Stomach (tissue), 8 donors: ENCODE measurements at regions not wholly inside any gene's neighbourhood (a gene's known extent, or its start where the extent isn't known, plus 50 kb on each side); places are given as distances from the start of the nearest gene placed in this dataset.
A peak's percentile ranks its signal among the peaks of the same experiment; 100 is the strongest.
"Not testable (repeated sequence)": the region's sequence is repeated elsewhere in the genome, so short reads cannot be mapped to it uniquely, and the experiment has no call there.

Source experiments
- DNase-seq, 2 donors: peaks; one replicate each; pipeline versions ENCODE4 v3.0.0 to v3.0.0-alpha.2; 2013 to 2019
- H3K27ac ChIP-seq, 5 donors: fragments of 200-600 bp in 4 of 5; sonication (generic) in 4 of 5; one replicate each; pipeline ENCODE4 v1.5.1; 2013 to 2019; ENCODE audit warnings: mild to moderate bottlenecking in 1 of 5, moderate library complexity in 1 of 5
- H3K27me3 ChIP-seq, 3 donors: fragments of 200-600 bp; sonication (generic); one replicate each; pipeline ENCODE4 v1.5.1; 2017 to 2019; ENCODE audit warnings: mixed run types in 1 of 3
- H3K36me3 ChIP-seq, 4 donors: fragments of 200-600 bp; sonication (generic); 1 replicate in 3 of 4; 2 replicates in 1 of 4; pipeline ENCODE4 v1.5.1; 2016 to 2019
- H3K4me1 ChIP-seq, 4 donors: fragments of 200-600 bp; sonication (generic); one replicate each; pipeline ENCODE4 v1.5.1; 2016 to 2019
- H3K4me3 ChIP-seq, 4 donors: fragments of 200-600 bp; sonication (generic) in 3 of 4; one replicate each; pipeline ENCODE4 v1.5.1; 2016 to 2019; ENCODE audit warnings: mild to moderate bottlenecking in 1 of 4
- H3K9me3 ChIP-seq, 4 donors: fragments of 200-600 bp; sonication (generic); one replicate each; pipeline ENCODE4 v1.5.1; 2016 to 2019
- CTCF ChIP-seq, 7 experiments: fragments of 450-650 bp in 4 of 7; fragments of 200-600 bp in 3 of 7; sonication (generic) in 3 of 7; IDR thresholded peaks; one replicate each; pipeline ENCODE4 v1.5.1; 2016 to 2019; ENCODE audit warnings: antibody characterized with exemption in 7 of 7, control low read depth in 2 of 7, mild to moderate bottlenecking in 1 of 7
- EP300 ChIP-seq: sonication (generic); formaldehyde crosslinking; IDR thresholded peaks from one replicate; pipeline ENCODE4 v1.6.1; 2017; ENCODE audit warnings: antibody characterized with exemption
- POLR2A ChIP-seq, 4 donors: fragments of 450-650 bp; IDR thresholded peaks; one replicate each; pipeline ENCODE4 v1.6.1; 2016; ENCODE audit warnings: antibody characterized with exemption in 4 of 4, control low read depth in 2 of 4, mild to moderate bottlenecking in 1 of 4, moderate library complexity in 1 of 4
- POLR2AphosphoS5 ChIP-seq, 3 donors: sonication (generic); formaldehyde crosslinking; IDR thresholded peaks; one replicate each; pipeline ENCODE4 v1.6.1; 2016; ENCODE audit warnings: antibody characterized with exemption in 3 of 3
- WGBS, 5 donors: extraction: QIAGEN DNeasy Blood & Tissue Kit in 3 of 5; methylation state at CpG; one replicate each; pipeline versions ENCODE4 v1.1.5 to v1.1.7; 2013 to 2018; 5-methylcytosine and 5-hydroxymethylcytosine counted together
- intact Hi-C: fragments of 100-400 bp; cut with DNase I; formaldehyde crosslinking; loops from one replicate; pipeline ENCODE4 v1.15.1; 2023; ENCODE audit warnings: low total_unique reads
- donor health status: healthy with polysubstance abuse.
- donor health status: Bipolar disorder and iron deficiency.
- donor health status: healthy.

DNA sequence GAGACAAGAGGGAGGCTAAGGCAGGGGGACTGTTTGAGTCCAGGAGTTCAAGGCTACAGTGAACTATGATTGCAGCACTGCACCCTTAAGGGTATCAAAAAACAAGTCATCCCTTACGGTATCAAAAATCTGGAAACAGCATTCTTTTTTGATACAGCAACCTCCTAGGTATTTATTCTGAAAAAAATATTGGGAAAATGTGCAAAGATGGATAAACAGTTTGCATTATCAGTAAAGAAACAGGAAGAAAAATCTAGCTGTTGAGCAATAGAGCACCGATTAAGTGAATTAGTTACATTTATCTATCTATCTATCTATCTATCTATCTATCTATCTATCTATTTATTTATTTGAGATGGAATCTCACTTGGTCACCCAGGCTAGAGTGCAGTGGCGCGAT is 56.7 kb upstream of the SCAF4 start:
- WGBS, 5 donors: 86 to 96% (median 91%) methylated on average over 4 of the region's 4 CpGs
- TF ChIP-seq EP300 (no peak), POLR2AphosphoS5 (IDR thresholded peaks at IDR 0.05) (no peak), CTCF (IDR thresholded peaks at IDR 0.05) (no peak), POLR2A (IDR thresholded peaks at IDR 0.05) (no peak)
- peaks cover 0 to 9% (median 0%) of the 10 kb centered on the region in 4 donors for H3K4me1 ChIP-seq
- H3K36me3 ChIP-seq: no peaks in the 10 kb centered on the region
- no peaks in the 10 kb centered on the region for H3K27me3 ChIP-seq
- H3K27ac ChIP-seq: no peak overlapping the region
- H3K4me3 ChIP-seq: no peak overlapping the region
- intact Hi-C loops: no loop called here
- DNase-seq: no peak
- no peaks in the 10 kb centered on the region for H3K9me3 ChIP-seq

DNA sequence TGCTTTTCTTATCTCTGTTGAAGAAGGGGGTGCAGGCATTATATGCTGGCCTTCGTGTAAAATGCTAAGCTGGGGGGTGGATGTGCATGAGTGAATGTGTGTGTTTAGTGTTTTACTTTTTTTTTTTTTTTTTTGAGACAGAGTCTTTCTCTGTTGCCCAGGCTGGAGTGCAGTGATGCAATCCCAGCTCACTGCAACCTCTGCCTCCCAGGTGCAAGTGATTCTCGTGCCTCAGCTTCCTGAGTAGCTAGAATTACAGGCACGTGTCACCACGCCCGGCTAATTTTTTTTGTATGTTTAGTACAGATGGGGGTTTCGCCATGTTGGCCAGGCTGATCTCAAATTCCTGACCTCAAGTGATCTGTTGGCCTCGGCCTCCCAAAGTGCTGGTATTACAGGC is 55.8 kb upstream of the SCAF4 start:
- H3K36me3 ChIP-seq, H3K4me1 ChIP-seq, H3K4me3 ChIP-seq, H3K9me3 ChIP-seq, intact Hi-C loops, H3K27me3 ChIP-seq, H3K27ac ChIP-seq, DNase-seq: not testable (repeated sequence)
- 68 to 80% (median 71%) methylated on average over 7 of the region's 7 CpGs for WGBS, 5 donors

DNA sequence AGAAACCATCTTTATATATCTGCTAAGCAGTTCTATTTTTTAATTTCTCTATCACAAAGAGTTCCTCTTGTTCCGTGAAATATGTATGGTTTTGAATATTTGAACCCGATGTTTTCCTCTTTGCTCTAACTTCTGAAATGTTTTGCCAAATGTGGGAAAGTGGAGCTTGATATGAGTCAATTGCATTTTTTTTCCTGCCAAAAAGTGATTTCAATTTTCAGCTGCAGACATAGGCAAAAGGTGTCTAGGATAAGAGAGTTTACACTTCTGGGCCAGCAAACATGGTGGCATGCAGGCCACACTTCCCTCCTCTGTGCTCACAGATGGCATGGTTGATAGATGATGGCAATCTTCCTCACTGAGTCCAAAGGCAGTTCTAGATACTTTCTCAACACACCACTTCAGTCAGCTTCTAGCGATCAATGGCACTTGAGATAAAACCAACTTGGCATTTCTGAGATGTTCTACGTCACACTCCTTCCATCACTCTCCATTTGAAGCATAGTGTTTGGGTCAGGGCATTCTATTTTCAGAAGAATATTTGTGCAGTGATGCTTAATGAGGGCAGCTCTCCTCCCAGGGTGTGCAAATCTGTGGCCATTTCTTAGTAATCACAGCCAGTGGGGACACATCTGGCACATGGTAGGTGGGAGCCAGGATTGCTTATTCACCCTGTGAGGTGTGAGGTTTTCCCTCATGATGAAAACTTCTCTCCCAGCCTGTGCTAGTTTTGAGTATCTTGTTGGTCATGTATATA is 54.4 kb upstream of the SCAF4 start:
- Histone ChIP-seq H3K36me3 (no peaks in the 10 kb centered on the region), H3K27me3 (no peaks in the 10 kb centered on the region), H3K27ac (no peak overlapping the region), H3K4me1 (peaks cover 0 to 9% (median 0%) of the 10 kb centered on the region in 4 donors), H3K9me3 (no peaks in the 10 kb centered on the region), H3K4me3 (no peak overlapping the region)
- intact Hi-C loops: no loop called here
- TF ChIP-seq EP300 (no peak), CTCF (IDR thresholded peaks at IDR 0.05) (no peak), POLR2AphosphoS5 (IDR thresholded peaks at IDR 0.05) (no peak), POLR2A (IDR thresholded peaks at IDR 0.05) (no peak)
- 63 to 76% (median 72%) methylated on average over 4 of the region's 4 CpGs for WGBS, 5 donors
- no peak for DNase-seq

- 50 to 57% (median 52%) methylated on average over 11 of the region's 11 CpGs for WGBS, 5 donors
- DNase-seq: peak; percentile 61 to 91
- H3K4me3 ChIP-seq, intact Hi-C loops, H3K27me3 ChIP-seq, H3K4me1 ChIP-seq, H3K36me3 ChIP-seq, H3K27ac ChIP-seq, H3K9me3 ChIP-seq: not testable (repeated sequence)
- peak in 5 of 7 experiments; percentile 56 to 71 (median 61) for TF ChIP-seq CTCF (IDR thresholded peaks at IDR 0.05)
These were observed 53.6 kb upstream of the SCAF4 start for GRCh38 chr21:31785237-31786163.
